A549 (cell line): ENCODE measurements at regions not wholly inside any gene's neighbourhood (a gene's known extent, or its start where the extent isn't known, plus 50 kb on each side); places are given as distances from the start of the nearest gene placed in this dataset.

Experiments used
- ATAC-seq, 2 experiments: fragments of 200-7000 bp in 1 of 2; fragments of >200 bp in 1 of 2; cut with Nextera tagmentation in 1 of 2; cut with Tn5 transposase in 1 of 2; 3 replicates each; pipeline versions ENCODE4 v1.8.0 to v1.9.1; 2018 to 2020; ENCODE audit warnings: mild to moderate bottlenecking in 1 of 2, moderate library complexity in 1 of 2
- CTCF ChIA-PET: fragments of 300-600 bp; sonication (Branson Sonifier 250); formaldehyde crosslinking; extraction: SDS; loops from one replicate; lab custom pipeline; 2021; ENCODE audit warnings: antibody characterized with exemption, inconsistent platforms; lab: Yijun Ruan, JAX
- POLR2A ChIA-PET: fragments of 350-600 bp; formaldehyde crosslinking; extraction: SDS; loops from one replicate; lab custom pipeline; 2021; ENCODE audit warnings: antibody characterized with exemption, inconsistent platforms; lab: Yijun Ruan, JAX
- DNase-seq, 2 experiments: peaks; one replicate each; pipeline versions ENCODE4 v3.0.0 to v3.0.0-alpha.2; 2011 to 2016; ENCODE audit warnings: low read depth in 1 of 2, low spot score in 1 of 2
- FAIRE-seq: peaks from 2 replicates; lab custom pipeline; 2011; peaks lifted over from hg19 to GRCh38; lab: Jason Lieb, UNC
- H3K27ac ChIP-seq, 2 experiments: fragments of >200 bp; sonication (Bioruptor Twin); formaldehyde crosslinking; 3 replicates each; pipeline ENCODE4 v1.5.1; 2016 to 2017
- H3K4me1 ChIP-seq: fragments of >200 bp; sonication (Bioruptor Twin); formaldehyde crosslinking; 3 replicates; pipeline ENCODE4 v1.6.1; 2016
- H3K4me2 ChIP-seq: fragments of >200 bp; sonication (Bioruptor Twin); formaldehyde crosslinking; 3 replicates; pipeline ENCODE4 v1.6.1; 2016
- H3K4me3 ChIP-seq: fragments of >200 bp; sonication (Bioruptor Twin); formaldehyde crosslinking; 3 replicates; pipeline ENCODE4 v1.5.1; 2016
- H3K9me3 ChIP-seq: fragments of >200 bp; sonication (Bioruptor Twin); formaldehyde crosslinking; 3 replicates; pipeline ENCODE4 v1.6.1; 2016
- ATOH8 ChIP-seq: fragments of 250-450 bp; sonication (Bioruptor Pico); IDR thresholded peaks from 2 replicates; pipeline ENCODE4 v1.5.0; 2020; ENCODE audit warnings: low read depth, mild to moderate bottlenecking, moderate library complexity
- CBX8 ChIP-seq: fragments of 200-600 bp; sonication (generic); IDR thresholded peaks from 2 replicates; pipeline ENCODE4 v1.6.1; 2016
- CHD2 ChIP-seq: fragments of 150-350 bp; IDR thresholded peaks from 2 replicates; pipeline ENCODE4 v1.6.1; 2014; ENCODE audit warnings: low read length; ENCODE audit not compliant: partially characterized antibody
- E2F6 ChIP-seq: IDR thresholded peaks from 2 replicates; pipeline ENCODE4 v1.6.1; 2012; ENCODE audit warnings: low read depth, borderline replicate concordance
- FOSB ChIP-seq: fragments of 250-450 bp; sonication (Bioruptor Pico); IDR thresholded peaks from 2 replicates; pipeline ENCODE4 v1.5.0; 2020; ENCODE audit warnings: mild to moderate bottlenecking, moderate library complexity
- FOSL2 ChIP-seq, 2 experiments: fragments of 450-650 bp in 1 of 2; fragments of >200 bp in 1 of 2; sonication (Bioruptor Twin) in 1 of 2; formaldehyde crosslinking; IDR thresholded peaks; 2 replicates each; pipeline versions ENCODE4 v1.5.0 to v1.6.1; 2016 to 2020; ENCODE audit warnings: mild to moderate bottlenecking in 1 of 2, moderate library complexity in 1 of 2
- FOXS1 ChIP-seq: fragments of 250-450 bp; sonication (Bioruptor Pico); IDR thresholded peaks from 2 replicates; pipeline ENCODE4 v1.5.0; 2020; ENCODE audit warnings: mild to moderate bottlenecking, moderate library complexity
- GATA3 ChIP-seq: IDR thresholded peaks from 2 replicates; pipeline ENCODE4 v1.6.1; 2012; ENCODE audit warnings: borderline replicate concordance
- HEYL ChIP-seq: fragments of 250-450 bp; sonication (Bioruptor Pico); IDR thresholded peaks from 2 replicates; pipeline ENCODE4 v1.8.0; 2021; ENCODE audit warnings: mild to moderate bottlenecking, moderate library complexity
- HOXB13 ChIP-seq: fragments of 250-450 bp; sonication (Bioruptor Pico); IDR thresholded peaks from 2 replicates; pipeline ENCODE4 v1.5.0; 2020; ENCODE audit warnings: low read depth, mild to moderate bottlenecking, moderate library complexity
- HOXB5 ChIP-seq: fragments of 250-450 bp; sonication (Bioruptor Pico); IDR thresholded peaks from 2 replicates; pipeline ENCODE4 v1.5.0; 2020; ENCODE audit warnings: mild to moderate bottlenecking, moderate library complexity
- KDM1A ChIP-seq: fragments of 200-600 bp; sonication (generic); IDR thresholded peaks from 2 replicates; pipeline ENCODE4 v1.6.1; 2016; ENCODE audit warnings: low read depth, mild to moderate bottlenecking
- KDM5A ChIP-seq: fragments of 200-600 bp; sonication (generic); IDR thresholded peaks from 2 replicates; pipeline ENCODE4 v1.6.1; 2016; ENCODE audit warnings: antibody characterized with exemption, mild to moderate bottlenecking
- MAFK ChIP-seq: fragments of 450-650 bp; IDR thresholded peaks from 2 replicates; pipeline ENCODE4 v1.6.1; 2014; ENCODE audit not compliant: partially characterized antibody
- MAX ChIP-seq: IDR thresholded peaks from 2 replicates; pipeline ENCODE4 v1.6.1; 2012
- NPAS2 ChIP-seq: fragments of 250-450 bp; sonication (Bioruptor Pico); IDR thresholded peaks from 2 replicates; pipeline ENCODE4 v1.8.0; 2022; ENCODE audit warnings: mild to moderate bottlenecking, moderate library complexity, borderline replicate concordance
- PHF8 ChIP-seq: fragments of 200-600 bp; sonication (generic); IDR thresholded peaks from 2 replicates; pipeline ENCODE4 v1.6.1; 2016; ENCODE audit warnings: low read depth, mild to moderate bottlenecking, antibody characterized with exemption, moderate library complexity, borderline replicate concordance
- REST ChIP-seq: fragments of 200-600 bp; sonication (generic); IDR thresholded peaks from 2 replicates; pipeline ENCODE4 v1.6.1; 2016; ENCODE audit warnings: antibody characterized with exemption, mild to moderate bottlenecking, moderate library complexity
- RFX5 ChIP-seq: fragments of 450-650 bp; IDR thresholded peaks from 2 replicates; pipeline ENCODE4 v1.7.1; 2014; ENCODE audit warnings: antibody characterized with exemption, mild to moderate bottlenecking, moderate library complexity
- SREBF2 ChIP-seq: fragments of 450-650 bp; IDR thresholded peaks from 2 replicates; pipeline ENCODE4 v1.6.1; 2014; ENCODE audit warnings: mild to moderate bottlenecking, moderate library complexity
- TP53 ChIP-seq: fragments of 250-450 bp; sonication (Bioruptor Pico); IDR thresholded peaks from 2 replicates; pipeline ENCODE4 v1.5.0; 2021; ENCODE audit warnings: mild to moderate bottlenecking, moderate library complexity
- ZSCAN20 ChIP-seq: fragments of 250-450 bp; sonication (Bioruptor Pico); IDR thresholded peaks from 2 replicates; pipeline ENCODE4 v1.8.0; 2022; ENCODE audit warnings: mild to moderate bottlenecking, moderate library complexity
- WGBS: methylation state at CpG from one replicate; pipeline ENCODE4 v1.1.6; 2017; ENCODE audit errors: missing lambda C conversion rate; 5-methylcytosine and 5-hydroxymethylcytosine counted together

GRCh38 chr20:40771848-40772511 lies 82.9 kb upstream of the MAFB start:
- TF ChIP-seq CHD2 (no peak), NPAS2 (CRISPR knock-in tag) (no peak), FOSL2 (IDR thresholded peaks at IDR 0.05) (no peak), FOSL2 (CRISPR knock-in tag; IDR thresholded peaks at IDR 0.05) (no peak), GATA3 (no peak), HOXB5 (no peak), SREBF2 (no peak), KDM5A (no peak), ATOH8 (no peak), E2F6 (no peak), REST (no peak), RFX5 (no peak), HEYL (CRISPR knock-in tag) (no peak), MAX (no peak), FOSB (no peak), TP53 (CRISPR knock-in tag) (no peak), HOXB13 (CRISPR knock-in tag) (no peak), PHF8 (no peak), KDM1A (no peak)
- TF ChIP-seq, all 56 proteins: peak for 0
- ATAC-seq (no peak), DNase-seq (no peak), FAIRE-seq (no peak)
- Histone ChIP-seq H3K4me2 (no peak overlapping the region), H3K27ac (no peak overlapping the region), H3K9me3 (no peaks in the 10 kb centered on the region), H3K4me3 (no peak overlapping the region), H3K4me1 (no peaks in the 10 kb centered on the region)
- POLR2A ChIA-PET = no interaction called here
- 17% methylated on average over 7 of the region's 7 CpGs for WGBS
- CTCF ChIA-PET = interaction anchor here (0.6 kb wide), 1 partner anchor 684 kb away, joined by 3 read pairs; no protein-coding TSS in a partner anchor

- Histone ChIP-seq H3K4me1 (no peaks in the 10 kb centered on the region), H3K9me3 (no peaks in the 10 kb centered on the region), H3K27ac (no peak overlapping the region)
- ChIA-PET POLR2A (no interaction called here), CTCF (interaction anchor here (1.7 kb wide), 1 partner anchor 10 kb away, joined by 6 read pairs; no protein-coding TSS in a partner anchor)
- DNase-seq (no peak), FAIRE-seq (no peak)
- TF ChIP-seq ZSCAN20 (CRISPR knock-in tag) (no peak), FOXS1 (CRISPR knock-in tag) (no peak), RFX5 (no peak), CBX8 (no peak), FOSL2 (IDR thresholded peaks at IDR 0.05) (no peak), FOSL2 (CRISPR knock-in tag; IDR thresholded peaks at IDR 0.05) (no peak), MAFK (no peak), HOXB5 (no peak), MAX (no peak)
- TF ChIP-seq, all 56 proteins: peak for 0
- no peak overlapping the region for H3K4me2 ChIP-seq
- 24% methylated on average over 3 of the region's 3 CpGs for WGBS
- ATAC-seq = no peak
- H3K4me3 ChIP-seq = no peak overlapping the region
Observed at GRCh38 chr20:40773376-40773775, 84.3 kb upstream of the MAFB start.
